Mesothelial cell of epicardium (in vitro differentiated cells): ENCODE measurements at regions not wholly inside any gene's neighbourhood (a gene's known extent, or its start where the extent isn't known, plus 50 kb on each side); places are given as distances from the start of the nearest gene placed in this dataset.

Experiments
- DNase-seq, 2 experiments: peaks; one replicate each; pipeline ENCODE4 v3.0.0; 2021; ENCODE audit warnings: low spot score in 2 of 2; ENCODE audit not compliant: unreplicated experiment in 2 of 2
- H3K27ac Mint-ChIP-seq: 2 replicates; pipeline ENCODE4 v1.8.0; 2021; ENCODE audit warnings: mixed read lengths
- H3K27me3 Mint-ChIP-seq: 2 replicates; pipeline ENCODE4 v1.8.0; 2021; ENCODE audit warnings: low read depth, mixed read lengths
- H3K36me3 Mint-ChIP-seq: 2 replicates; pipeline ENCODE4 v1.8.0; 2021; ENCODE audit warnings: mixed read lengths
- H3K4me1 Mint-ChIP-seq: 2 replicates; pipeline ENCODE4 v1.8.0; 2021; ENCODE audit warnings: mixed read lengths
- H3K4me3 Mint-ChIP-seq: 2 replicates; pipeline ENCODE4 v1.8.0; 2021; ENCODE audit warnings: mild to moderate bottlenecking, moderate library complexity, mixed read lengths
- H3K9me3 Mint-ChIP-seq: 2 replicates; pipeline ENCODE4 v1.8.0; 2021; ENCODE audit warnings: mixed read lengths
- TF ChIP-seq, protein P1 (sequence below): fragments of 200-600 bp; sonication (generic); IDR thresholded peaks from one replicate; pipeline ENCODE4 v1.5.0; 2021; ENCODE audit warnings: antibody characterized with exemption; ENCODE audit not compliant: unreplicated experiment

DNA sequence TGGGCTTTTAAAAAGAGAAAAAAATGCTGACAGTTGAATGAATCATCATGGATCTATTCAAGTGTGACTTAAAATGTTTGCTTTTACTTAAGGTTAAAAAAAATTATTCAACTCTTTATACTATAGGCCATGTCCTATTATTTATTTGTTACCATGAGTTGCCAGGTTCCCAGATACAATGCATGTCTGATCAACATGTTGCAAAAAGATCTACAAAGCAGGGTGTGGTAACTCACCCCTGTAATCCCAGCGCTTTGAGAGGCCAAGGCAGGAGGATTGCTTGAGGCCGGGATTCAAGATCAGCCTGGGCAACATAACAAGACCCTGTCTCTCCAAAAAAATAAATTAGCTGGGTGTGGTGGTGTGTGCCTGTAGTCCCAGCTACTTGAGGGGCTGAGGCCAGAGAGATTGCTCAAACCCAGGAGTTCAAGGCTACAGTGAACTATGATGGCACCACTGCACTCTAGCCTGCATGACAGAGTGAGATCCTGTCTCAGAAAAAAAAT is 460.8 kb downstream of the BCAT1 start:
- TF ChIP-seq, protein P1, sequence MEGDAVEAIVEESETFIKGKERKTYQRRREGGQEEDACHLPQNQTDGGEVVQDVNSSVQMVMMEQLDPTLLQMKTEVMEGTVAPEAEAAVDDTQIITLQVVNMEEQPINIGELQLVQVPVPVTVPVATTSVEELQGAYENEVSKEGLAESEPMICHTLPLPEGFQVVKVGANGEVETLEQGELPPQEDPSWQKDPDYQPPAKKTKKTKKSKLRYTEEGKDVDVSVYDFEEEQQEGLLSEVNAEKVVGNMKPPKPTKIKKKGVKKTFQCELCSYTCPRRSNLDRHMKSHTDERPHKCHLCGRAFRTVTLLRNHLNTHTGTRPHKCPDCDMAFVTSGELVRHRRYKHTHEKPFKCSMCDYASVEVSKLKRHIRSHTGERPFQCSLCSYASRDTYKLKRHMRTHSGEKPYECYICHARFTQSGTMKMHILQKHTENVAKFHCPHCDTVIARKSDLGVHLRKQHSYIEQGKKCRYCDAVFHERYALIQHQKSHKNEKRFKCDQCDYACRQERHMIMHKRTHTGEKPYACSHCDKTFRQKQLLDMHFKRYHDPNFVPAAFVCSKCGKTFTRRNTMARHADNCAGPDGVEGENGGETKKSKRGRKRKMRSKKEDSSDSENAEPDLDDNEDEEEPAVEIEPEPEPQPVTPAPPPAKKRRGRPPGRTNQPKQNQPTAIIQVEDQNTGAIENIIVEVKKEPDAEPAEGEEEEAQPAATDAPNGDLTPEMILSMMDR = no peak
- no peak overlapping the region for H3K27ac Mint-ChIP-seq
- H3K4me3 Mint-ChIP-seq = no peak overlapping the region
- no peaks in the 10 kb centered on the region for H3K36me3 Mint-ChIP-seq
- peaks cover 6% of the 10 kb centered on the region for H3K4me1 Mint-ChIP-seq
- no peaks in the 10 kb centered on the region for H3K9me3 Mint-ChIP-seq
- H3K27me3 Mint-ChIP-seq = no peaks in the 10 kb centered on the region
- no peak for DNase-seq

GRCh38 chr12:24487606-24488005 is 461.3 kb downstream of the BCAT1 start:
- no peaks in the 10 kb centered on the region for H3K36me3 Mint-ChIP-seq
- H3K9me3 Mint-ChIP-seq = no peaks in the 10 kb centered on the region
- no peak overlapping the region for H3K27ac Mint-ChIP-seq
- no peak for DNase-seq
- no peaks in the 10 kb centered on the region for H3K27me3 Mint-ChIP-seq
- no peak overlapping the region for H3K4me3 Mint-ChIP-seq
- TF ChIP-seq, protein P1 = no peak
- H3K4me1 Mint-ChIP-seq = peaks cover 6% of the 10 kb centered on the region

DNA sequence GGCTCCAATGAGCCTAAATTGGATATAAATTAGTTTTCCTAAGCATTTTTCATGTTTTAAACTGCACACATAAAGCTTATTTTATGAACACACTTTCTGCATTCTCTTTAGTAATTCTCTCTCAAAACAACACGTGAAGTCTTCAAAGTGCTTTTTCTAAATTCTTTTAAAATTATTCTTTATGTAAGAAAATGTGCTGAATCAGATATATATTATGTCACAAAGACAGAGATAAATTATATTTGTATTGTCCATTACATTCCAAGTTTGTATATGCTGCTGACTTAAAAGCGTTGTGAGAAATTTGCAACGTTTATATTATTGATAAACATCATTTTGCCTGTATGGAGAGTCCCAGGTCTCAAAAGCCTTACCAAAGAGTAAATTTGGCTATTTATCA is 465.2 kb downstream of the BCAT1 start:
- Mint-ChIP-seq H3K27ac (no peak overlapping the region), H3K27me3 (no peaks in the 10 kb centered on the region), H3K4me3 (no peak overlapping the region), H3K36me3 (no peaks in the 10 kb centered on the region), H3K9me3 (no peaks in the 10 kb centered on the region), H3K4me1 (peaks cover 9% of the 10 kb centered on the region)
- DNase-seq = no peak
- TF ChIP-seq, protein P1 = no peak

DNA sequence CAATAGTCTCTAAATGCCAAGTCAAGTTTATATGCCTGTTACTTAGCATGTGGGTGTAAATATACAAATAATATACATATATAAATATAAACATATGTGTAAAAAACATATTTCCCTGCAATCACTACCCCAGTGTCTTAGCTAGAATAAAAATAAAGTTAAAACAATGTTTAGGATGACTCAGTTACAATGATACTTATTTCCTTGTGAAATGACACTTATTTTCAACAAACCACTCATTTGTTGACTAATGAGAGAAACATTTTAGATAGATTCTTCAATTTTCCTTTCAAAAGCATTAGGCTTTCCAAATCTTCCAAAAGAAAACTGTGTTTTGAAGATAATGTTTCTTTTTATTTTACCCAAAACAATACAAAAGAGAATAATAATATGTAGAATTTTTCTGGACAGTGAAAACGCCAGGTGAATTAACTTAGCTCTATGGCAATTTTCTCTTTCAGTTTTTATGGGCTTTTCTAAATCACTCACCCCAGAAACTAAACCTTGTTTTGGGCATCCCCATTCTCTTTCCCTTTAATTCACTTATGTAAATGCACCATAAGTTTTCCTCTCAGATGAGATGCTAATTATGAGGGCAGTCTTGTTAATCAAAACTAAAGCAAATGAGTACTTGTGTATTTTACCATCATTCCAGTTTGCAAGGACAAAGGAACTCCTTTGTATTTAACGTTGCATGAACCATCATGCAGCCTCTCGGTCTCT is 465.9 kb downstream of the BCAT1 start:
- H3K4me3 Mint-ChIP-seq = no peak overlapping the region
- DNase-seq = no peak
- H3K9me3 Mint-ChIP-seq = no peaks in the 10 kb centered on the region
- no peak overlapping the region for H3K27ac Mint-ChIP-seq
- TF ChIP-seq, protein P1 = no peak
- H3K27me3 Mint-ChIP-seq = no peaks in the 10 kb centered on the region
- H3K4me1 Mint-ChIP-seq = peaks cover 12% of the 10 kb centered on the region
- no peaks in the 10 kb centered on the region for H3K36me3 Mint-ChIP-seq

- Mint-ChIP-seq H3K9me3 (no peaks in the 10 kb centered on the region), H3K4me1 (peaks cover 12% of the 10 kb centered on the region), H3K27me3 (no peaks in the 10 kb centered on the region), H3K4me3 (no peak overlapping the region), H3K27ac (no peak overlapping the region), H3K36me3 (no peaks in the 10 kb centered on the region)
- DNase-seq = no peak
- TF ChIP-seq, protein P1 = no peak
These were observed 466.9 kb downstream of the BCAT1 start for GRCh38 chr12:24482044-24482443.
